H54 (cell line): ENCODE measurements at regions not wholly inside any gene's neighbourhood (a gene's known extent, or its start where the extent isn't known, plus 50 kb on each side); places are given as distances from the start of the nearest gene placed in this dataset.
"Not testable (repeated sequence)": the region's sequence is repeated elsewhere in the genome, so short reads cannot be mapped to it uniquely, and the experiment has no call there.

Source experiments
- DNase-seq: peaks from one replicate; pipeline ENCODE4 v3.0.0; 2011; ENCODE audit warnings: low spot score, mixed read lengths; ENCODE audit not compliant: insufficient read length
- FAIRE-seq: peaks from 3 replicates; lab custom pipeline; 2011; peaks lifted over from hg19 to GRCh38; lab: Jason Lieb, UNC
- POLR2A ChIP-seq: IDR thresholded peaks from 2 replicates; pipeline ENCODE4 v1.6.1; 2011; ENCODE audit warnings: low read depth, mild to moderate bottlenecking, low read length

DNA sequence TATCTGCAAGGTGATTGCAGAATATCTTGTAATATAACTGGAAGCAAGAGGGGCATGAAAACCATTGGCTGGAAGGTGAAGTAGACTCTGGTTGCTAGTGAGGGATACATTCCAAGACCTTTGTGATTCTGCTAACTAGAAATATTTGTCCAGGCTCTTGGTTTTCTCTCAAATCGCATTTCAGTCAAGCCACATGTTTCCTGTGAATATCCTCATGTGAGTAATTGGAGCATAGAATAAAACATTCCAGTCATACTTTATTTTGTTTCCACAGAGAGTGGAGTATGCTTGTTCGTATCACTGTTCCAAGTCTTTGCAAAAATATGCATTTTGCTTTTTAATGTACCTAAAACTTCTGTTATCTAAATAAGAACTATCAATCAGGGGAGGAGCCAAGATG lies 850.0 kb downstream of the EPHA3 start:
- TF ChIP-seq POLR2A = no peak
- no peak for FAIRE-seq
- DNase-seq = no peak

DNA sequence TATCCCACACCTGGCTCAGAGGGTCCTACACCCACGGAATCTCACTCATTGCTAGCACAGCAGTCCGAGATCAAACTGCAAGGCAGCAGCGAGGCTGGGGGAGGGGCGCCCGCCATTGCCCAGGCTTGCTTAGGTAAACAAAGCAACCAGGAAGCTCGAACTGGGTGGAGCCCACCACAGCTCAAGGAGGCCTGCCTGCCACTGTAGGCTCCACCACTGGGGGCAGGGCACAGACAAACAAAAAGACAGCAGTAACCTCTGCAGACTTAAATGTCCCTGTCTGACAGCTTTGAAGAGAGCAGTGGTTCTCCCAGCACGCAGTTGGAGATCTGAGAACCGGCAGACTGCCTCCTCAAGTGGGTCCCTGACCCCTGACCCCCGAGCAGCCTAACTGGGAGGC lies 850.7 kb downstream of the EPHA3 start:
- FAIRE-seq = not testable (repeated sequence)

DNA sequence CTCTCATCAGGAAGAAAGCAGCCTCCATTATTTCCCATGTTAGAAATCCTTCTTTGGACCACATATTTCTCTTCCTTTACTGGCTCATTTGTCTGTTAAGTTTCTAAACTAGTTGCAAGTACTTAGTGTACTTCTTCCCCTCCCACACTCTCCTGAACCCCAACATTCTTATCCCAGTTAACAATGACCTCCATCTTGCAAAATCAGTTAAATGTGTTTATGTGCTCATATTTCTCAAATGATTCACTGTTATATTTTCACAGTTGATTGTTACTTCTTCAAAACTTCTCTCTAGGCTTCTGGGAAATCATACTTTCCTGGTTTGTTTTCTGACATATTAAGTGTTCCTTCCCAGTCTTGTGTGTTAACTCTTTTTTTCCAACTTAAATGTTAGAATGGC lies 856.9 kb downstream of the EPHA3 start:
- FAIRE-seq (no peak), DNase-seq (no peak)
- no peak for TF ChIP-seq POLR2A

More for the DNA sequence above, 850.7 kb downstream of the EPHA3 start:
- not testable (repeated sequence) for DNase-seq

DNA sequence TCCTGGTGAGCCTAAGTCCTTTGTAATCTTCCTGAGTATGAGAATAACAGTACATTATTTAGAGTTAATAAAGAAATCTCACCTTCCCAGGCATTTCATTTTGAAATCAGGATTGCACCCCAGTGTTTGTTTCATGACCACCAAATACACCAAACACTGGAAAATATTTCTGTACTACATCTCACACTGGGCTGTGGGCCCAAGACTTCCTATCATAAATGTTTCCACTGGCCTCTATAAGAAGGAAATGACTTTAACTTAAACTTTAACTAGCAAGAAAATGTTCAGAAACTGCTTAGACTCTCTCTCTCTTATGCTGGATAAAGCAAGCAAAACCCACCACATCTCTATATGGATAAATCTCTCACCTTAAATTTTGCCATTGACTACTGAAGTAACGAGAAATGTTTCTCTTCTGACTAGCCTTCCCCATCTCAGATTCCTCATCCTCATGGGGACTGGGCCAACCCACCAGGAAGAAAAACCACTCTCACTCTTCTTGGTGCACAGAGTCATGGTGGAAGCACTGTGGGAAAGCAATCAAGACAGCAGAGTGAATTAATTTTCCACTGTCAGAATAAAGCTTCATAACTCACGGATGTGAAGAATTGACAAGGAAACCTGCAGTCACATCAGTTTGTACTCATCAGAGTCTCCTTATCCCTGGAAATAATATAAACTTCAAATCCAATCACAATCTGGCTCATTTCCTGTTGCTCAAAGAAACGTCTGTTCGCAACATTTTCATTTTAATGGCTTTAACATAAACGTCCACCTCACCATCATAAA lies 859.6 kb downstream of the EPHA3 start:
- FAIRE-seq = no peak
- no peak for DNase-seq
- no peak for TF ChIP-seq POLR2A

DNA sequence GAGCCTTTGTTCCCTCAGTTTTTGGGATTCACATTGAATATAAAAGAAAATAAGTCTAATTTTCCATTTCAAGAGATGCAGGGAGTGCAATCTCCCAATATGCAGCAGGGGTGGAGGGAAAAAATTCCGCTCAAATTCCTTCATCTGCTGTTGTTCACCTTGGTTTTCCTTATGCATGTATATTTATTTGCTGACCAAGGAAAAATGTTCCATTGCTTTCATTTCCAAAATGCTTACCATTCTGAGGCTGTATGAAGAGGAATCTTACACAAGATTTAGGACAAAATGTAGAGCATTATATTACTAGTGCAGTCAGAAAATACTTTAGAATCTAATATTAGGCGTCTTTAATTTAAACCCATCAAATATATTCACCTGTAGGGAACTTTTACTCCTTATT lies 863.9 kb downstream of the EPHA3 start:
- DNase-seq (no peak), FAIRE-seq (no peak)
- TF ChIP-seq POLR2A = no peak

DNA sequence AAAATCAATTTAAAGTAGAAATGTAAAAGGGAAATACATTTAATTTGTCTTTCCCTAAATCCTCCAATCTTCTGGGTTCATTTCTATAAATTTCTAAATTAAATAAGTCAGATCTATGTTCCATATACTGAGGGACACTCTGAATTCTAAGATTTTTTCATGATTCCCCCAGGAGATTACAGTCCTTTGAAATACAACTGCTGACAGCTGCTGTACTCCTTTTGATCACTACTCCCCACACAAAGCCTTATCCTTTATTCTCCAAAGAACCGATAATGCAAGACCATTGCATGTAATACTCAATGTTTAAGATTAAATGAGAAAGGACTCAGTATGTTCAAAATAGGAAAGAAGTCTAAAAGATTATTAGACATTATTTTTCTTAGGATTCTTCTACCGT lies 865.7 kb downstream of the EPHA3 start:
- TF ChIP-seq POLR2A = no peak
- DNase-seq (no peak), FAIRE-seq (no peak)

DNA sequence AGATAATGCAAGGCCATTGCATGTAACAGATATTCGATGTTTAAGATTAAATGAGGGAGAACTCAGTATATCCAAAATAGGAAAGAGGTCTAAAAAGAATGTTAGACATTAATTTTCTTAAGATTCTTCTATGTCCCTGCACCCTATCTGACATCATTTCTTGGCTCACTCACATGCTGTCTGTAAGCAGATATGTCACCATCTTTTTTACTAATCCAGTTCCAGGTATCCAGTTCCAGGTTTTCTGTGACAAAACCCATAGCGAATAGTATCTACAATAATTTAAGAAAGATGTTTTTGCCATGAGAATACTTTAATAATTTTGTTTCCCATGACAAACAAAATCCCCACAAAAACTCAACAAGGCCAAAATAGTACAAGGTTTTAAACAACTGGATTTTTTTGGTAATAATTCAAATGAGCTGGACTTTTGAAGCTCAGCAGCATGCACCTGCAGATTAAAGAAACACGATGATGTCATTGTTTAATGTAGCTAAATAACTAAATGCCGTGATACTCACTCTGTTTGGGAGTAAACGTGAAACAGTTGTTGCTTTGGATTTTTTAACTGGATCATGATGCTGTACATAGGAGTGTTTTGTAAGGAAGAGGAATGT lies 867.6 kb downstream of the EPHA3 start:
- TF ChIP-seq POLR2A = no peak
- DNase-seq (no peak), FAIRE-seq (no peak)

DNA sequence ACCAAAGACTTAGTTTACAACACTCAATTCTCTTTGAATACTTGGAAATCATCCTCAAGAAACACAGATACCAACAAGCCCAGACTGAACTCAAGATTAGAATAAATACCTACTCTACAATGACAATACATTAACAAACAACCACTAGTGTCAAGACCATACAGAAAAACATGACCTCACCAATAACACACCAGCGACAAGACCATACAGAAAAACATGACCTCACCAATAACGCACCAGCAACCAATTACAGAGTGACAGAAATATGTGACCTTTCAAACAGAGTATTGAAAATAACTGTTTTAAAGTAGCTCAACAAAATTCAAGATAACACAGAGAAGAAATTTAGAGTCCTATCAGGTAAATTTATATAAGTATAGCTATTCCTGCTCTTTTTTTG lies 876.0 kb downstream of the EPHA3 start:
- no peak for FAIRE-seq
- no peak for TF ChIP-seq POLR2A
- DNase-seq = no peak

DNA sequence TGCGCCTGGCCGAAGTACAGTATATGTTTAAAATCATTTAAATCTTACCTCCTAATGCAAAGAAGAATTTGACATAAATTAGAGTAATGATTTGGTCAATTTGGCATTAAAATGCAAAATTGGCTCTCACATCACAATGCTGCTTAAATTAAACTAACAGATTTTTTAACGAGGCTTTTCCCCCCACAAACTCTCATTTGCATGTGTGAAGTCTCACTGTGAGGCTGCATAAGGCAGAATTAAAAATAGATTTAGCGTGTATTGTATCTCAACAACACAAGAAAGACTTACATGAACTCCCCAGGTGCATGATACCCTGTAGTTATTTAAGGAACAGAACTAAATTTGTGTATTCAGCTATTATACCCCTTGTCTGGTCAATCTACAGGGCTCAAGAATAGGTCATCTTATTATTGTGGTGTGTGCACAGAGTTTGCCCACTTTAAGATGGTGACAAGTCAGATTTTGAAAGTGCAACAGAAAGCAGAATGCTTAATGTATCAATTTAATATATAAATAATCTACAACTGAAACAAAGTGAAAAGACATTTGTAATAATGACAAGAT lies 897.9 kb downstream of the EPHA3 start:
- DNase-seq (no peak), FAIRE-seq (no peak)
- TF ChIP-seq POLR2A = no peak

DNA sequence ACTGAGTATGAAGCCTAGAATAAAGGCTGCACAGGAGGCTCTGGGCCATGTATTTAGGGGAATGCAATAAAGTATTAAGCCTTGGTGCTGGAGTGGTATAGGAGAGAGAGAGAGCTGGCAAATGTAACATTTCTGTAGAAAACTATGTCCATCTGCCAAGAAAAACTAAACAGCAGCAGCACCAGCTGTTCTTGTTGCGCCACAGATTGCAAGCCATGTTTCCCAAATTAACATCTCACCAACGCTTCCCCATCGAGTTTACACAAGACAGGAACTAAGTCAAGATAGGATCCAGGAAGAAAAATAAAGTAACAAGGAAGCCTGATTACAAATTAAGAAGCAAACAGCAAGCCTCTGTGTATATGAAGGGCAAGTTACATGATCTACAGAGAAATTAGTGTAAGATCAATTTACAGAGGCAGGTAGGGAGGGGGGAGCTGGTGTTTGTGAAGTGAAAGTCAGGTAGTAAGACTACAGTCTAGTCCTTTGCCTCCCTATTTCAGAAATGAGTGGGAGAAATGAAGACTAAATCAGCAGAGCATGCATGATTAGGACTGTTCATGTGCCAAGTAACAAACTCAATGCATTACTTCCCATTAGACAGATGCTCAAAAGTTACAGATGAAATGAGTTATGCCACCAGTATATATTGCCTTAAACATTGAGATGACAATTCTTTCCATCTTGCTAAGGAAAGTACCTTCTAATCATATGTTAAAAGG lies 900.5 kb downstream of the EPHA3 start:
- no peak for FAIRE-seq

DNA sequence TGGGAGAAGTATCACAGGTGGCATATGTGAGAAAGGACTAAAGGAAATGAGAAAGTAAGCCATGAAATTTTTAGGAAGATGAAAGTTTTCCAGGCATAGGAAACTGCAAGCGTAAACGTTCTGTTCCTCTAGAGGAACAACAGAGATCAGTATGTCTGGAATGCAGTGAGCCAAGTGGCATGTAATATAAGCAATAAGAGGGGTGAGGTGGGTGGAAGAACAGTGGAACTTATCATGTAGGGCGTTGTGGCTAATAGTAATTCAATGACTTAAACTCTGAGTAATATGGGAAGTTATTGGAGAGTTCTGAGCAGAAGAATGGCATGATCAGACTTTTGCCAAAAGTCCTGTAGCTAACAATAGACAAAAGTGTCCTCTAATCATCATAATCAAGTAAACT lies 902.9 kb downstream of the EPHA3 start:
- DNase-seq (no peak), FAIRE-seq (no peak)
- TF ChIP-seq POLR2A = no peak

More for the DNA sequence above, 900.5 kb downstream of the EPHA3 start:
- DNase-seq = no peak
- no peak for TF ChIP-seq POLR2A

DNA sequence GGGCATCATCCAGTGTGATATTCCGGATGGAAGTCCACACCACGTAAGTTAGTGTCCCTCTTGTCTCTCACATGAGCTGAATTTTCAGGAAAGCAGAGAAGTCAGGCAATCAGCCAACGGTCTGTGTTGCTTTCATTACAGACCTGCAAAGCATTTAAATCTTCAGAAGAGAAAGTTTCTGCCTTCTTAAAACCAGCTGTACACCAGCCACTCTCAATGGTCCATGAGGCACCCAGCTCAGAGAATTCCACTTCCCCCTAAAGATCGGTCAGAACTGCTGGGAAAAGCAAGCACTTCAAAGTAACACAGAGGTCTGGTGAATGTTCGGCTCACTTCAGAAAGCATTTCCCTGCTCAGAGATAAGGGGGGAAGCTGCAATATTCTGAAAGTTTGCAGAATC lies 903.7 kb downstream of the EPHA3 start:
- no peak for TF ChIP-seq POLR2A
- DNase-seq (no peak), FAIRE-seq (no peak)

DNA sequence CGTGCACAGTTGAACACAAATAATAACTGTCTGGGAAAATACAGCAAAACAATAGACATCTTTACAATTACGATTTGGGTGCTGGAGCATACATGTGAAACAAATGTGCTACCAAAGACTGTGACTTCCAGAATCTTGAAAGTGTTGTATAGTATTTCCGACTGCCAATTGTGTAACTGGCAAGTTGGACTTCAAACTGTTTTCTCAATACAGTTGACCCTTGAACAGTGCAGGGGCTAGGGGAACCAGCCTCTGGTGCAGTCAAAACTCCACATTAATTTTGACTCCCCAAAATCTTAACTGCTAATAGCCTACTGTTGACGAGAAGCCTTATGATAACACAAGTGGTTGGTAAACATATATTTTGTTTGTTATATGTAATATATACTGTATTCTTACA lies 904.2 kb downstream of the EPHA3 start:
- TF ChIP-seq POLR2A = no peak
- DNase-seq = no peak
- FAIRE-seq = no peak

DNA sequence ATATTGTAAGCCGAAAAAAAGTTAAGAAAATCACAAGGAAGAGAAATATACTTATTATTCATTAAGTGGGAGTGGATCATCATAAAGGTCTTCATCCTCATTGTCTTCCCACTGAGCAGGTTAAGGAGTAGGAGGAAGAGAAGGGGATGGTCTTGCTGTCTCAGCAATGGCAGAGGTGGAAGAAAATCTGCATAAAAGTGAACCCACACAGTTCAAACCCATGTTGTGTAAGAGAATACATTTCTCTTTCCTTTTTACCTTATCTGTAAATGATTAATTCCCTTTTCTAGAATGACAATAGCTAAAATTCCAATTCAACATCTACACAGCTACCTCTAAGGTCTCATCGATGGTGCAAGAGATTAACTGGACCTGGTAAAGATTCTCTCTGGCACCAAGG lies 904.6 kb downstream of the EPHA3 start:
- DNase-seq = no peak
- no peak for TF ChIP-seq POLR2A
- FAIRE-seq = no peak
